ENCODE measurements at regions not wholly inside any gene's neighbourhood (a gene's known extent, or its start where the extent isn't known, plus 50 kb on each side); places are given as distances from the start of the nearest gene placed in this dataset.

- no peak for DNase-seq (ENCODE audit: insufficient read length)
- TF ChIP-seq POLR2AphosphoS5 (IDR thresholded peaks at IDR 0.05; ENCODE audit: low read depth, low read length) (no peak), POLR2A (IDR thresholded peaks at IDR 0.05; ENCODE audit: low read depth, low read length) (no peak), TAF1 (IDR thresholded peaks at IDR 0.05; ENCODE audit: borderline replicate concordance, low read depth, low read length) (no peak)
- no peak for FAIRE-seq
Observed at GRCh38 chr11:29217901-29218300, 798.9 kb downstream of the KCNA4 start.

GRCh38 chr11:29214833-29215232 lies 802.0 kb downstream of the KCNA4 start:
- FAIRE-seq (no peak), DNase-seq (ENCODE audit: insufficient read length) (no peak)
- TF ChIP-seq TAF1 (IDR thresholded peaks at IDR 0.05; ENCODE audit: borderline replicate concordance, low read depth, low read length) (no peak), POLR2AphosphoS5 (IDR thresholded peaks at IDR 0.05; ENCODE audit: low read depth, low read length) (no peak), POLR2A (IDR thresholded peaks at IDR 0.05; ENCODE audit: low read depth, low read length) (no peak)

DNA sequence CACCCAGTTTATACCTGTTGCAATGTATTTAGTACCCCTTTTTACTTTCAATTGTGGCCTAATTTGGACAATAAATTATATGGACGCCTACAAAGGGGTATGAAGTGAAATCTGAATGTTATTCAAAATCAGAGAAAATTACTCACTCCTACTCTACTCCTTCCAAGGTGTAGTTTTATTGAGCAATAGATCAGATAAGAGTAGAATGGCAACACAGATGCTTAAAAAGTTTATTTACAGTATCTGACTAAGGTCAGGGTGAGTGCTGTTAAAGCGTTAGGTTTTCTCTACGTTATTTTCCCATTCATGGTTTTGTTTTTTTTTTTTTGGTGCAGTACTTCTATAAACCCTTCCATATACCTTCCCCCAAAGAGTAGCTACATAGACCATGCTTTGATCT lies 805.6 kb downstream of the KCNA4 start:
- no peak for FAIRE-seq
- no peak for DNase-seq (ENCODE audit: insufficient read length)
- no peak for TF ChIP-seq POLR2AphosphoS5 (IDR thresholded peaks at IDR 0.05; ENCODE audit: low read depth, low read length)
- no peak for TF ChIP-seq TAF1 (IDR thresholded peaks at IDR 0.05; ENCODE audit: borderline replicate concordance, low read depth, low read length)
- TF ChIP-seq POLR2A (IDR thresholded peaks at IDR 0.05; ENCODE audit: low read depth, low read length), result no peak

DNA sequence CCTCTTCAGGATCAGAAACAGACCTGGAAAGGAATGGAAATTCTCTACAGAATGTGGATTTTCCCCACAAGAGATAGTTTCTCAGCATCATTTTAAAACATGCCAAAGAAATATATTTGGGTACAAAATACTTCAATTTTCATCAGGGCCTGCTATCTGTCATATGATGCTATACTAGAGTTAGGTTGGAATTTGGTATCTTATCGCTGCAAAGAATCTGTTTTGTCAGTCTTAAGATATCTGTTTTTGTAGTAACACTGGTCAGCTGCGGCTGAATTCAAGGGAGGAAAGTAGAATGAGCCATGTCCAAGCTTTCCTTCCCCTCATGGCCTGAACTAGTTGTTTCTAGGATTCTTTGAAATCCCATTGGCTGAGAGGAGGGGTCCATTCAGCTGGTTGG lies 806.4 kb downstream of the KCNA4 start:
- DNase-seq (ENCODE audit: insufficient read length) (no peak), FAIRE-seq (no peak)
- no peak for TF ChIP-seq TAF1 (IDR thresholded peaks at IDR 0.05; ENCODE audit: borderline replicate concordance, low read depth, low read length)
- TF ChIP-seq POLR2AphosphoS5 (IDR thresholded peaks at IDR 0.05; ENCODE audit: low read depth, low read length), result no peak
- TF ChIP-seq POLR2A (IDR thresholded peaks at IDR 0.05; ENCODE audit: low read depth, low read length), result no peak

- TF ChIP-seq POLR2AphosphoS5 (IDR thresholded peaks at IDR 0.05; ENCODE audit: low read depth, low read length) (no peak), TAF1 (IDR thresholded peaks at IDR 0.05; ENCODE audit: borderline replicate concordance, low read depth, low read length) (no peak), POLR2A (IDR thresholded peaks at IDR 0.05; ENCODE audit: low read depth, low read length) (no peak)
- no peak for FAIRE-seq
- DNase-seq (ENCODE audit: insufficient read length), result no peak
Observed at GRCh38 chr11:29208117-29208516, 808.7 kb downstream of the KCNA4 start.

- TF ChIP-seq POLR2AphosphoS5 (IDR thresholded peaks at IDR 0.05; ENCODE audit: low read depth, low read length) (no peak), POLR2A (IDR thresholded peaks at IDR 0.05; ENCODE audit: low read depth, low read length) (no peak), TAF1 (IDR thresholded peaks at IDR 0.05; ENCODE audit: borderline replicate concordance, low read depth, low read length) (no peak)
- FAIRE-seq, result no peak
- no peak for DNase-seq (ENCODE audit: insufficient read length)
Observed at GRCh38 chr11:29200791-29201562, 815.9 kb downstream of the KCNA4 start.

- no peak for TF ChIP-seq POLR2A (IDR thresholded peaks at IDR 0.05; ENCODE audit: low read depth, low read length)
- TF ChIP-seq POLR2AphosphoS5 (IDR thresholded peaks at IDR 0.05; ENCODE audit: low read depth, low read length), result no peak
- no peak for TF ChIP-seq TAF1 (IDR thresholded peaks at IDR 0.05; ENCODE audit: borderline replicate concordance, low read depth, low read length)
- DNase-seq (ENCODE audit: insufficient read length) (no peak), FAIRE-seq (no peak)
Observed at GRCh38 chr11:29190313-29190712, 826.5 kb downstream of the KCNA4 start.

DNA sequence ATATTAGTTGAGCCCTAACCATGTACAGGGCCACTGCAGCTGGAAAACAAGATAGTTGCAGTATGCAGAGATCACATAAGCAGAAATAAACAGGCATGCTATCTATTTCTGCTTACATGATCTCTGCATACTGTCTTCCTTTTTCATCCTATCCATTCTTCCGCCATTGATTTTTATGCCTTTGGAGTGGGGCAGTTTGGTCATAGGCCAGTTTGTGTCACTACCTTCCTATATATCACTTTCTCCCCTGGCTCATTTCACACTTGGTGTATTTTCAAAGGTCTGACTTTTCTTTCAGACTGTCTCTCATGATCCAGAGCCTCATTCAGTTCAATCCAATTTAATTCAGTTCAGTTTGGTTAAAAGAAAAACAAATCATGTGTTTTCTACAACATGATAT lies 829.6 kb downstream of the KCNA4 start:
- DNase-seq (ENCODE audit: insufficient read length), result no peak
- FAIRE-seq, result no peak

GRCh38 chr11:29184939-29185890 lies 831.6 kb downstream of the KCNA4 start:
- DNase-seq (ENCODE audit: insufficient read length), result no peak
- FAIRE-seq, result no peak
- TF ChIP-seq POLR2A (IDR thresholded peaks at IDR 0.05; ENCODE audit: low read depth, low read length) (no peak), TAF1 (IDR thresholded peaks at IDR 0.05; ENCODE audit: borderline replicate concordance, low read depth, low read length) (no peak), POLR2AphosphoS5 (IDR thresholded peaks at IDR 0.05; ENCODE audit: low read depth, low read length) (no peak)

More for the DNA sequence above, 829.6 kb downstream of the KCNA4 start:
- TF ChIP-seq POLR2AphosphoS5 (IDR thresholded peaks at IDR 0.05; ENCODE audit: low read depth, low read length) (no peak), POLR2A (IDR thresholded peaks at IDR 0.05; ENCODE audit: low read depth, low read length) (no peak), TAF1 (IDR thresholded peaks at IDR 0.05; ENCODE audit: borderline replicate concordance, low read depth, low read length) (no peak)

GRCh38 chr11:29183301-29183700 lies 833.5 kb downstream of the KCNA4 start:
- FAIRE-seq (no peak), DNase-seq (ENCODE audit: insufficient read length) (no peak)
- TF ChIP-seq TAF1 (IDR thresholded peaks at IDR 0.05; ENCODE audit: borderline replicate concordance, low read depth, low read length) (no peak), POLR2A (IDR thresholded peaks at IDR 0.05; ENCODE audit: low read depth, low read length) (no peak), POLR2AphosphoS5 (IDR thresholded peaks at IDR 0.05; ENCODE audit: low read depth, low read length) (no peak)

GRCh38 chr11:29173660-29174062 lies 843.2 kb downstream of the KCNA4 start:
- no peak for TF ChIP-seq POLR2A (IDR thresholded peaks at IDR 0.05; ENCODE audit: low read depth, low read length)
- DNase-seq (ENCODE audit: insufficient read length) (no peak), FAIRE-seq (no peak)
